ENCODE measurements at regions not wholly inside any gene's neighbourhood (a gene's known extent, or its start where the extent isn't known, plus 50 kb on each side); places are given as distances from the start of the nearest gene placed in this dataset.

DNA sequence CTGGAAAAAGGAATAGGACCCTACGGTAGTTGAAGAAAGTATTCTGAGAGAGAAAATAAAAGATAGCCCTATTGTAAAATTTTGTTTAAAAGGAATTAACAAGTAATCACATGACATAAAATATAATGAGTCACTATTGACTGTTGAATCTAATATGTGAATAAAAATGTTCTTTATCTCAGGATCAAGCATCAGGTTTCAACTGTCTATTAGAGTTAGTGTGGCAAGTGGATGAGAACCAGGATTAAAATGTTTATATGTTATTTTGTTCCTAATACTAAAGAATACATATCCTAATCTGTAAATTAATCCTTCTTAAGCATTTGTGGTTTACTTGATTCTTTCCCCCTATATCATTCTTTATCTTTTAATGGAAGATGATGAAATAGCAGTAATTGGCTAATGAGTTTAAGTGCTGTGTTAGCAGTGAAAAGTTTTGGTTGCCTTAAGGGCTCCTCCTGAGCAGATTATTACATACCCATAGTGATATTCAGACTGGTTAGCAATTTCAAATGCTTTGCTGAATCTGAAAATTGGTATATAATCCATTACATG is 101.8 kb upstream of the BCHE start:
- TF ChIP-seq, protein P1, sequence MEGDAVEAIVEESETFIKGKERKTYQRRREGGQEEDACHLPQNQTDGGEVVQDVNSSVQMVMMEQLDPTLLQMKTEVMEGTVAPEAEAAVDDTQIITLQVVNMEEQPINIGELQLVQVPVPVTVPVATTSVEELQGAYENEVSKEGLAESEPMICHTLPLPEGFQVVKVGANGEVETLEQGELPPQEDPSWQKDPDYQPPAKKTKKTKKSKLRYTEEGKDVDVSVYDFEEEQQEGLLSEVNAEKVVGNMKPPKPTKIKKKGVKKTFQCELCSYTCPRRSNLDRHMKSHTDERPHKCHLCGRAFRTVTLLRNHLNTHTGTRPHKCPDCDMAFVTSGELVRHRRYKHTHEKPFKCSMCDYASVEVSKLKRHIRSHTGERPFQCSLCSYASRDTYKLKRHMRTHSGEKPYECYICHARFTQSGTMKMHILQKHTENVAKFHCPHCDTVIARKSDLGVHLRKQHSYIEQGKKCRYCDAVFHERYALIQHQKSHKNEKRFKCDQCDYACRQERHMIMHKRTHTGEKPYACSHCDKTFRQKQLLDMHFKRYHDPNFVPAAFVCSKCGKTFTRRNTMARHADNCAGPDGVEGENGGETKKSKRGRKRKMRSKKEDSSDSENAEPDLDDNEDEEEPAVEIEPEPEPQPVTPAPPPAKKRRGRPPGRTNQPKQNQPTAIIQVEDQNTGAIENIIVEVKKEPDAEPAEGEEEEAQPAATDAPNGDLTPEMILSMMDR (conservative IDR thresholded peaks at IDR 0.05; ENCODE audit: low read depth, low read length), result no peak
- no peak for TF ChIP-seq EZH2 (IDR thresholded peaks at IDR 0.05; ENCODE audit: borderline replicate concordance, low read depth, low read length, poor library complexity, severe bottlenecking)

Measured in A673 (cell line).